HG02610 (cell line): ENCODE measurements at regions not wholly inside any gene's neighbourhood (a gene's known extent, or its start where the extent isn't known, plus 50 kb on each side); places are given as distances from the start of the nearest gene placed in this dataset.
"Not testable (repeated sequence)": the region's sequence is repeated elsewhere in the genome, so short reads cannot be mapped to it uniquely, and the experiment has no call there.

ENCODE experiments used
- ATAC-seq: cut with Tn5 transposase; IDR thresholded peaks from one replicate; pipeline ENCODE4 v1.9.1; 2021; ENCODE audit warnings: mild to moderate bottlenecking, moderate library complexity; ENCODE audit not compliant: unreplicated experiment

- no peak for ATAC-seq
These were observed 162.3 kb upstream of the FERD3L start for GRCh38 chr7:19307554-19307953.

GRCh38 chr7:19305698-19306097 is 160.5 kb upstream of the FERD3L start:
- no peak for ATAC-seq

GRCh38 chr7:19304086-19304485 is 158.9 kb upstream of the FERD3L start:
- ATAC-seq: no peak

GRCh38 chr7:19302731-19303130 is 157.5 kb upstream of the FERD3L start:
- ATAC-seq: no peak

- ATAC-seq: no peak
These were observed 151.4 kb upstream of the FERD3L start for GRCh38 chr7:19296617-19297016.

- no peak for ATAC-seq
These were observed 150.2 kb upstream of the FERD3L start for GRCh38 chr7:19295376-19295775.

- no peak for ATAC-seq
These were observed 149.4 kb upstream of the FERD3L start for GRCh38 chr7:19294619-19295018.

GRCh38 chr7:19293431-19293830 is 148.2 kb upstream of the FERD3L start:
- no peak for ATAC-seq

- ATAC-seq: no peak
These were observed 145.7 kb upstream of the FERD3L start for GRCh38 chr7:19290968-19291367.

GRCh38 chr7:19290066-19290465 is 144.8 kb upstream of the FERD3L start:
- no peak for ATAC-seq

GRCh38 chr7:19284596-19285300 is 139.5 kb upstream of the FERD3L start:
- no peak for ATAC-seq

GRCh38 chr7:19284136-19284535 is 138.9 kb upstream of the FERD3L start:
- ATAC-seq: no peak

GRCh38 chr7:19275000-19275399 is 129.8 kb upstream of the FERD3L start:
- ATAC-seq: no peak

- ATAC-seq: not testable (repeated sequence)
These were observed 127.1 kb upstream of the FERD3L start for GRCh38 chr7:19272329-19272728.

- no peak for ATAC-seq
These were observed 124.1 kb upstream of the FERD3L start for GRCh38 chr7:19269301-19269700.

- ATAC-seq: no peak
These were observed 123.5 kb upstream of the FERD3L start for GRCh38 chr7:19268737-19269136.

- ATAC-seq: no peak
These were observed 117.6 kb upstream of the FERD3L start for GRCh38 chr7:19262826-19263225.

GRCh38 chr7:19249281-19249680 is 104.1 kb upstream of the FERD3L start:
- ATAC-seq: no peak

- ATAC-seq: no peak
These were observed 103.5 kb upstream of the FERD3L start for GRCh38 chr7:19248681-19249080.

GRCh38 chr7:19248115-19248514 is 102.9 kb upstream of the FERD3L start:
- no peak for ATAC-seq

- no peak for ATAC-seq
These were observed 101.8 kb upstream of the FERD3L start for GRCh38 chr7:19247017-19247416.

GRCh38 chr7:19242246-19242645 is 97.0 kb upstream of the FERD3L start:
- ATAC-seq: no peak

GRCh38 chr7:19239951-19240350 is 94.7 kb upstream of the FERD3L start:
- no peak for ATAC-seq
